ENCODE measurements at regions not wholly inside any gene's neighbourhood (a gene's known extent, or its start where the extent isn't known, plus 50 kb on each side); places are given as distances from the start of the nearest gene placed in this dataset.
"Not testable (repeated sequence)": the region's sequence is repeated elsewhere in the genome, so short reads cannot be mapped to it uniquely, and the experiment has no call there.

DNA sequence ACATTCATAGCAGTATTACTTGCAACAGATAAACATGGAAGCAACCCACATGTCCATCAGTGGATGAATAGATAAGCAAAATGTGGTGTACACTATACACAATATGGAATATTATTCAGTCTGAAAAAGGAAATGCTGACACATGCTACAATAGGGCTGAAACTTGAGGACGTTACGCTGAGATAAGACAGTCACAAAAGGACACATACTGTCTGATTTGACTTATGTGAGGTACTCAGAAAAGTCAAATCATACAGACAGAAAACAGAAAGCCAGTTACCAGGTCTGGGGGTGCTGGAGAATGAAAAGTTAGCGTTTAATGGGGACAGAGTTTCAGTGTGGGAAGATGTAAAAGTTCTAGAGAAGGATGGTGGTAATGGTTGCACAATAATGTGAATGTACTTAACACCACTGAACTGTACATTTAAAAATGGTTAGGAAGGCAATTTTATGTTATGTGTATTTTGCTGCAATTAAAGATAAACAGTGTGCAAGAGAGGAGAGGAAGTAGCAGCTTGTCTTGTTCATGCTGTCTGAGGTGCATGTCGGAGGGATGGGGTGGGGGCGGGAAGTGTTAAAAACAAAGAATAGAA, 111.1 kb upstream of the SAMD11 start:
- TF ChIP-seq POLR2A, POLR2AphosphoS5 (IDR thresholded peaks at IDR 0.05): not testable (repeated sequence)
- TF ChIP-seq, protein P1, sequence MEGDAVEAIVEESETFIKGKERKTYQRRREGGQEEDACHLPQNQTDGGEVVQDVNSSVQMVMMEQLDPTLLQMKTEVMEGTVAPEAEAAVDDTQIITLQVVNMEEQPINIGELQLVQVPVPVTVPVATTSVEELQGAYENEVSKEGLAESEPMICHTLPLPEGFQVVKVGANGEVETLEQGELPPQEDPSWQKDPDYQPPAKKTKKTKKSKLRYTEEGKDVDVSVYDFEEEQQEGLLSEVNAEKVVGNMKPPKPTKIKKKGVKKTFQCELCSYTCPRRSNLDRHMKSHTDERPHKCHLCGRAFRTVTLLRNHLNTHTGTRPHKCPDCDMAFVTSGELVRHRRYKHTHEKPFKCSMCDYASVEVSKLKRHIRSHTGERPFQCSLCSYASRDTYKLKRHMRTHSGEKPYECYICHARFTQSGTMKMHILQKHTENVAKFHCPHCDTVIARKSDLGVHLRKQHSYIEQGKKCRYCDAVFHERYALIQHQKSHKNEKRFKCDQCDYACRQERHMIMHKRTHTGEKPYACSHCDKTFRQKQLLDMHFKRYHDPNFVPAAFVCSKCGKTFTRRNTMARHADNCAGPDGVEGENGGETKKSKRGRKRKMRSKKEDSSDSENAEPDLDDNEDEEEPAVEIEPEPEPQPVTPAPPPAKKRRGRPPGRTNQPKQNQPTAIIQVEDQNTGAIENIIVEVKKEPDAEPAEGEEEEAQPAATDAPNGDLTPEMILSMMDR (IDR thresholded peaks at IDR 0.05), result not testable (repeated sequence)

All from upper lobe of left lung (tissue), 4 donors.